SK-N-SH treated with all-trans-retinoic acid at 6 μM for 48 hours (cell line): ENCODE measurements at regions not wholly inside any gene's neighbourhood (a gene's known extent, or its start where the extent isn't known, plus 50 kb on each side); places are given as distances from the start of the nearest gene placed in this dataset.

Experiments
- ARNTL ChIP-seq: fragments of 450-650 bp; formaldehyde crosslinking; IDR thresholded peaks from 2 replicates; pipeline ENCODE4 v1.5.0; 2020; ENCODE audit warnings: low read depth, mild to moderate bottlenecking, moderate library complexity, borderline replicate concordance
- GLIS3 ChIP-seq: fragments of 250-450 bp; sonication (Bioruptor Pico); IDR thresholded peaks from 2 replicates; pipeline ENCODE4 v1.5.0; 2020; ENCODE audit warnings: mild to moderate bottlenecking, moderate library complexity
- ISL1 ChIP-seq: fragments of 250-450 bp; sonication (Bioruptor Pico); IDR thresholded peaks from 2 replicates; pipeline ENCODE4 v2.1.2; 2022; ENCODE audit warnings: mild to moderate bottlenecking, moderate library complexity
- OSR1 ChIP-seq: fragments of 250-450 bp; sonication (Bioruptor Pico); IDR thresholded peaks from 2 replicates; pipeline ENCODE4 v1.8.0; 2022; ENCODE audit warnings: moderate library complexity, mild to moderate bottlenecking, inconsistent platforms
- PATZ1 ChIP-seq: fragments of 250-450 bp; sonication (Bioruptor Pico); IDR thresholded peaks from 2 replicates; pipeline ENCODE4 v1.8.0; 2020; ENCODE audit warnings: mild to moderate bottlenecking, moderate library complexity, borderline replicate concordance
- RARB ChIP-seq: fragments of 250-450 bp; sonication (Bioruptor Pico); IDR thresholded peaks from 2 replicates; pipeline ENCODE4 v1.8.0; 2021; ENCODE audit warnings: mild to moderate bottlenecking, moderate library complexity
- TCF4 ChIP-seq: fragments of 250-450 bp; sonication (Bioruptor Pico); IDR thresholded peaks from 2 replicates; pipeline ENCODE4 v1.8.0; 2021; ENCODE audit warnings: mild to moderate bottlenecking, moderate library complexity, borderline replicate concordance
- TOX ChIP-seq: fragments of 250-450 bp; sonication (Bioruptor Pico); IDR thresholded peaks from 2 replicates; pipeline ENCODE4 v1.8.0; 2021; ENCODE audit warnings: mild to moderate bottlenecking, moderate library complexity, borderline replicate concordance
- ZC3H10 ChIP-seq: fragments of 250-450 bp; sonication (Bioruptor Pico); IDR thresholded peaks from 2 replicates; pipeline ENCODE4 v1.5.1; 2021; ENCODE audit warnings: mild to moderate bottlenecking, moderate library complexity
- ZFP30 ChIP-seq: fragments of 450-650 bp; formaldehyde crosslinking; IDR thresholded peaks from 2 replicates; pipeline ENCODE4 v1.5.0; 2022; ENCODE audit warnings: mild to moderate bottlenecking, moderate library complexity
- ZNF565 ChIP-seq: fragments of 450-650 bp; formaldehyde crosslinking; conservative IDR thresholded peaks from 2 replicates; pipeline ENCODE4 v1.5.0; 2020; ENCODE audit warnings: low read depth, mild to moderate bottlenecking, moderate library complexity
- ZNF8 ChIP-seq: fragments of 450-650 bp; formaldehyde crosslinking; IDR thresholded peaks from 2 replicates; pipeline ENCODE4 v1.5.0; 2020; ENCODE audit warnings: mild to moderate bottlenecking, moderate library complexity
- TF ChIP-seq, protein P1 (sequence below): fragments of 250-450 bp; sonication (Bioruptor Pico); IDR thresholded peaks from 2 replicates; pipeline ENCODE4 v1.5.1; 2021; ENCODE audit warnings: mild to moderate bottlenecking, moderate library complexity
- TF ChIP-seq, protein P2 (sequence below): fragments of 250-450 bp; sonication (Bioruptor Pico); IDR thresholded peaks from 2 replicates; pipeline ENCODE4 v1.5.0; 2020; ENCODE audit warnings: mild to moderate bottlenecking, moderate library complexity

DNA sequence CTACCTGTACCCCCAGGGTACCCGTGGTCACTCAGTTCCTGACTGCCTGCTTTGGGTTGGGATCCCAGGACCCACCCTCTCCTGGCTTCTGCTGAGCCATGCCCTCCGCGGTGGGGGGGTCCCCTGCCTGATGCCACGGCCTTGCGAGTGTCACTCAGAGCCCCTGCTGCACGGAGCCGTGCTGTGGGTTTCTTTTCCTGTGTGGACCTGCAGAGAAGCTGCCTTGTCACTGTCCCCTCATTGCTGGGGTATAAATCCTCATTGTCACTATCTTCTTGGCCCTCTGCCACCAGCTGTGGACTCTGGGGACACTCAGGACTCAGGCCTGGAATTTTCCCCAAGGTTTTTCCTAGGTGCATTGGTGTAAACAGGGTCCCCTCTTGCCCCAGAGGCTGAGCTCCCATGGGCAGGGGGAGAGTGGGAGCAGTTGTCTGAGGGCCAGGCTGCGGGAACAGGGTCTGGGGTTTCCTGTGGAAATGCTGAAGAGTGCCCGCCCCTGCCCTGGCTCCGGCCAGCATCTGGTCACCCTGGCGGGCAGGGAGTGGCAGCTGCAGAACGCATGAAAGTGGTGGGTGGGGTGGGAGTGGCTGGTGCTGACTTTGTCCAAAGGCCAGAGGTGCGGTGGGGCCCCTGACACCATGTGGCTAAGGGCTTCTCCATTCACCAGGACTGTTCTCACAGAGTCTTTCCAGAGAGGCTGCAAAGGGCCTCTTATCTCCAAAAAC is 191.7 kb downstream of the GOLGA6L6 start:
- no peak for TF ChIP-seq RARB
- TF ChIP-seq ISL1 (CRISPR knock-in tag), result no peak
- no peak for TF ChIP-seq TOX (CRISPR knock-in tag)
- no peak for TF ChIP-seq ZC3H10 (CRISPR knock-in tag)
- TF ChIP-seq PATZ1 (CRISPR knock-in tag), result no peak
- TF ChIP-seq, protein P1, sequence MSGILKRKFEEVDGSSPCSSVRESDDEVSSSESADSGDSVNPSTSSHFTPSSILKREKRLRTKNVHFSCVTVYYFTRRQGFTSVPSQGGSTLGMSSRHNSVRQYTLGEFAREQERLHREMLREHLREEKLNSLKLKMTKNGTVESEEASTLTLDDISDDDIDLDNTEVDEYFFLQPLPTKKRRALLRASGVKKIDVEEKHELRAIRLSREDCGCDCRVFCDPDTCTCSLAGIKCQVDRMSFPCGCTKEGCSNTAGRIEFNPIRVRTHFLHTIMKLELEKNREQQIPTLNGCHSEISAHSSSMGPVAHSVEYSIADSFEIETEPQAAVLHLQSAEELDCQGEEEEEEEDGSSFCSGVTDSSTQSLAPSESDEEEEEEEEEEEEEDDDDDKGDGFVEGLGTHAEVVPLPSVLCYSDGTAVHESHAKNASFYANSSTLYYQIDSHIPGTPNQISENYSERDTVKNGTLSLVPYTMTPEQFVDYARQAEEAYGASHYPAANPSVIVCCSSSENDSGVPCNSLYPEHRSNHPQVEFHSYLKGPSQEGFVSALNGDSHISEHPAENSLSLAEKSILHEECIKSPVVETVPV (CRISPR knock-in tag), result no peak
- no peak for TF ChIP-seq ARNTL (CRISPR knock-in tag)
- TF ChIP-seq, protein P2, sequence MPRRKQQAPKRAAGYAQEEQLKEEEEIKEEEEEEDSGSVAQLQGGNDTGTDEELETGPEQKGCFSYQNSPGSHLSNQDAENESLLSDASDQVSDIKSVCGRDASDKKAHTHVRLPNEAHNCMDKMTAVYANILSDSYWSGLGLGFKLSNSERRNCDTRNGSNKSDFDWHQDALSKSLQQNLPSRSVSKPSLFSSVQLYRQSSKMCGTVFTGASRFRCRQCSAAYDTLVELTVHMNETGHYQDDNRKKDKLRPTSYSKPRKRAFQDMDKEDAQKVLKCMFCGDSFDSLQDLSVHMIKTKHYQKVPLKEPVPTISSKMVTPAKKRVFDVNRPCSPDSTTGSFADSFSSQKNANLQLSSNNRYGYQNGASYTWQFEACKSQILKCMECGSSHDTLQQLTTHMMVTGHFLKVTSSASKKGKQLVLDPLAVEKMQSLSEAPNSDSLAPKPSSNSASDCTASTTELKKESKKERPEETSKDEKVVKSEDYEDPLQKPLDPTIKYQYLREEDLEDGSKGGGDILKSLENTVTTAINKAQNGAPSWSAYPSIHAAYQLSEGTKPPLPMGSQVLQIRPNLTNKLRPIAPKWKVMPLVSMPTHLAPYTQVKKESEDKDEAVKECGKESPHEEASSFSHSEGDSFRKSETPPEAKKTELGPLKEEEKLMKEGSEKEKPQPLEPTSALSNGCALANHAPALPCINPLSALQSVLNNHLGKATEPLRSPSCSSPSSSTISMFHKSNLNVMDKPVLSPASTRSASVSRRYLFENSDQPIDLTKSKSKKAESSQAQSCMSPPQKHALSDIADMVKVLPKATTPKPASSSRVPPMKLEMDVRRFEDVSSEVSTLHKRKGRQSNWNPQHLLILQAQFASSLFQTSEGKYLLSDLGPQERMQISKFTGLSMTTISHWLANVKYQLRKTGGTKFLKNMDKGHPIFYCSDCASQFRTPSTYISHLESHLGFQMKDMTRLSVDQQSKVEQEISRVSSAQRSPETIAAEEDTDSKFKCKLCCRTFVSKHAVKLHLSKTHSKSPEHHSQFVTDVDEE (CRISPR knock-in tag), result no peak
- no peak for TF ChIP-seq ZNF565
- TF ChIP-seq ZFP30 (CRISPR knock-in tag), result no peak
- no peak for TF ChIP-seq GLIS3 (CRISPR knock-in tag)
- no peak for TF ChIP-seq OSR1 (CRISPR knock-in tag)
- no peak for TF ChIP-seq TCF4 (CRISPR knock-in tag)
- TF ChIP-seq ZNF8, result no peak
